PC-9 (cell line): ENCODE measurements at regions not wholly inside any gene's neighbourhood (a gene's known extent, or its start where the extent isn't known, plus 50 kb on each side); places are given as distances from the start of the nearest gene placed in this dataset.

ENCODE experiments used
- BruUV-seq: library from RNA; stranded (reverse); fragments of 400-500 nt; replicated peaks from 2 replicates; lab custom pipeline; 2021; lab: Mats Ljungman, UMichigan
- CTCF ChIA-PET: fragments of 300-600 bp; sonication (Branson Sonifier 250); formaldehyde crosslinking; loops from one replicate; lab custom pipeline; 2022; ENCODE audit warnings: antibody characterized with exemption; lab: Charles Lee
- POLR2A ChIA-PET: fragments of 300-600 bp; sonication (Branson Sonifier 250); formaldehyde crosslinking; loops from one replicate; lab custom pipeline; 2022; ENCODE audit warnings: antibody characterized with exemption; ENCODE audit not compliant: unreplicated experiment; lab: Charles Lee
- DNase-seq, 2 experiments: peaks; one replicate each; pipeline versions ENCODE4 v3.0.0 to v3.0.0-alpha.2; 2015 to 2022; ENCODE audit warnings: mixed read lengths in 1 of 2
- H2AFZ ChIP-seq: fragments of 200-600 bp; sonication (generic); 2 replicates; pipeline ENCODE4 v1.8.1; 2017; ENCODE audit warnings: antibody characterized with exemption
- H3F3A ChIP-seq: fragments of 200-600 bp; sonication (generic); 2 replicates; pipeline ENCODE4 v1.8.1; 2017; ENCODE audit warnings: antibody characterized with exemption, mild to moderate bottlenecking, low read depth; ENCODE audit not compliant: insufficient read depth
- H3K27ac ChIP-seq: fragments of 200-600 bp; sonication (generic); 2 replicates; pipeline ENCODE4 v1.6.1; 2016; ENCODE audit warnings: mixed run types
- H3K27me3 ChIP-seq: fragments of 200-600 bp; sonication (generic); 2 replicates; pipeline ENCODE4 v1.6.1; 2016; ENCODE audit warnings: low read depth, mixed run types; ENCODE audit not compliant: insufficient read depth
- H3K36me3 ChIP-seq: fragments of 200-600 bp; sonication (generic); 2 replicates; pipeline ENCODE4 v1.6.1; 2016; ENCODE audit warnings: low read depth, mixed run types
- H3K4me1 ChIP-seq: fragments of 200-600 bp; sonication (generic); replicated peaks from 2 replicates; pipeline ENCODE4 v1.6.1; 2016; ENCODE audit warnings: mixed run types; ENCODE audit not compliant: insufficient read depth
- H3K4me2 ChIP-seq: fragments of 200-600 bp; sonication (generic); 2 replicates; pipeline ENCODE4 v1.6.1; 2017; ENCODE audit warnings: mixed run types
- H3K4me3 ChIP-seq: fragments of 200-600 bp; sonication (generic); 2 replicates; pipeline ENCODE4 v1.6.1; 2016; ENCODE audit warnings: mixed run types
- H3K79me2 ChIP-seq: fragments of 200-600 bp; sonication (generic); 2 replicates; pipeline ENCODE4 v1.6.1; 2017; ENCODE audit warnings: low read depth, mixed run types
- H3K9me2 ChIP-seq: fragments of 200-600 bp; sonication (generic); 2 replicates; pipeline ENCODE4 v1.8.1; 2017; ENCODE audit warnings: mild to moderate bottlenecking; ENCODE audit not compliant: insufficient read depth
- H3K9me3 ChIP-seq: fragments of 200-600 bp; sonication (generic); 2 replicates; pipeline ENCODE4 v1.8.1; 2016; ENCODE audit warnings: low read depth; ENCODE audit not compliant: insufficient read depth
- H4K20me1 ChIP-seq: fragments of 200-600 bp; sonication (generic); 2 replicates; pipeline ENCODE4 v1.8.1; 2017; ENCODE audit not compliant: insufficient read depth
- EZH2 ChIP-seq: fragments of 200-600 bp; sonication (generic); IDR thresholded peaks from 2 replicates; pipeline ENCODE4 v1.8.0; 2017; ENCODE audit warnings: antibody characterized with exemption, low read depth
- intact Hi-C: fragments of 100-400 bp; cut with micrococcal nuclease; formaldehyde crosslinking; loops from one replicate; pipeline ENCODE4 v1.10.0; 2022; ENCODE audit not compliant: unreplicated experiment
- TF ChIP-seq, protein P1 (sequence below): fragments of 200-600 bp; sonication (generic); conservative IDR thresholded peaks from 2 replicates; pipeline ENCODE4 v1.6.1; 2017; ENCODE audit warnings: mixed run types, antibody characterized with exemption, mild to moderate bottlenecking, moderate library complexity

DNA sequence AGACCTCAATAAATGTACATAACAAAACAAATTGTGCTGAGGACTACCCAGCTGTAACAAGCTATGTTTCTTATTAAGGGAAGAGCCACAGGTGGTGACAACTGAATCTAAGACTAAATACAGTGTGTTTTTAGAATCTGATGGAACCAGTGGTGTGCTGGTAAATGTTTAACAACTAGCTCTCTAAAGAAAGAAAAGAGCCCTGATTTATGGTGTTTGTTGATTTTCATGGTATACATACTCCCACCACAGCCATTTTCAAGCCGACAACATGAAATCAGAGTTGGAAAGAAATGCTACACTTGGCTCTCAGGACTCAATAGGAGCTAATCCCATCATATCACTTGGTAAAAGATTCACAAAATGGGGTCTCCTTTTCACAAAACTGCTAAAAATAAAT is 89.8 kb upstream of the FNDC3B start:
- Histone ChIP-seq H3K27ac (no peak overlapping the region), H3F3A (peaks cover 33% of the 10 kb centered on the region), H3K27me3 (no peaks in the 10 kb centered on the region), H3K4me1 (peaks cover 57% of the 10 kb centered on the region), H3K79me2 (no peaks in the 10 kb centered on the region), H2AFZ (no peak overlapping the region), H3K9me2 (no peaks in the 10 kb centered on the region), H3K4me2 (no peak overlapping the region), H4K20me1 (no peaks in the 10 kb centered on the region), H3K9me3 (peaks cover 15% of the 10 kb centered on the region), H3K36me3 (no peaks in the 10 kb centered on the region), H3K4me3 (no peak overlapping the region)
- intact Hi-C loops = no loop called here
- BruUV-seq = no TSS peak
- no peak for TF ChIP-seq EZH2
- TF ChIP-seq, protein P1, sequence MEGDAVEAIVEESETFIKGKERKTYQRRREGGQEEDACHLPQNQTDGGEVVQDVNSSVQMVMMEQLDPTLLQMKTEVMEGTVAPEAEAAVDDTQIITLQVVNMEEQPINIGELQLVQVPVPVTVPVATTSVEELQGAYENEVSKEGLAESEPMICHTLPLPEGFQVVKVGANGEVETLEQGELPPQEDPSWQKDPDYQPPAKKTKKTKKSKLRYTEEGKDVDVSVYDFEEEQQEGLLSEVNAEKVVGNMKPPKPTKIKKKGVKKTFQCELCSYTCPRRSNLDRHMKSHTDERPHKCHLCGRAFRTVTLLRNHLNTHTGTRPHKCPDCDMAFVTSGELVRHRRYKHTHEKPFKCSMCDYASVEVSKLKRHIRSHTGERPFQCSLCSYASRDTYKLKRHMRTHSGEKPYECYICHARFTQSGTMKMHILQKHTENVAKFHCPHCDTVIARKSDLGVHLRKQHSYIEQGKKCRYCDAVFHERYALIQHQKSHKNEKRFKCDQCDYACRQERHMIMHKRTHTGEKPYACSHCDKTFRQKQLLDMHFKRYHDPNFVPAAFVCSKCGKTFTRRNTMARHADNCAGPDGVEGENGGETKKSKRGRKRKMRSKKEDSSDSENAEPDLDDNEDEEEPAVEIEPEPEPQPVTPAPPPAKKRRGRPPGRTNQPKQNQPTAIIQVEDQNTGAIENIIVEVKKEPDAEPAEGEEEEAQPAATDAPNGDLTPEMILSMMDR = no peak
- no peak for DNase-seq
- CTCF ChIA-PET = interaction anchor here (0.7 kb wide), 1 partner anchor 114 kb away, joined by 9 read pairs; no protein-coding TSS in a partner anchor
- POLR2A ChIA-PET = no interaction called here

DNA sequence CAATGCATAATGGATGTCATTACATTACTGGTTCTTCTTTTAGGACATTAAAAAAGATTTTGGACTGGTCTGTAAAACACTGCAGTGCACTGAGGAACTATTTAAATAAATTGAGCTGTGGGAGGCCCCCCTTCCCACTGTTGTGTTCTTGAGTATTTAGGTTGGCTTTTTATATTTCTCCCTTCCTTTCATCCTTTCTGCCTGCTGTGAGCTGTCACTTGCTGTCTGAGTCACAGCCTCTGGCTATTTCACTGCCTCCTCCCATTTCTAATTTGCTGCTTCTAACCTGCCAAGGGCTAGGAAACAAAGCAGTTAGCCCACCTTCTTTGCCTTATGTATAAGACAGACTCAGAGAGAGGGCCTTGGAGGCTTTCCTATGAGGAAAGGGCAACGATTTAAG is 89.0 kb upstream of the FNDC3B start:
- peaks cover 56% of the 10 kb centered on the region for H3K4me1 ChIP-seq
- intact Hi-C loops = loop anchor here (5.0 kb wide), 2 partner anchors 78 to 192 kb away; no protein-coding TSS in a partner anchor
- POLR2A ChIA-PET = interaction anchor here (0.6 kb wide), 1 partner anchor 79 kb away, joined by 3 read pairs; no protein-coding TSS in a partner anchor

GRCh38 chr3:171951597-171951996 is 87.8 kb upstream of the FNDC3B start:
- TF ChIP-seq EZH2 = no peak
- H3K4me3 ChIP-seq = no peak overlapping the region
- no peaks in the 10 kb centered on the region for H3K9me2 ChIP-seq
- H3K4me1 ChIP-seq = peaks cover 55% of the 10 kb centered on the region
- no peak overlapping the region for H2AFZ ChIP-seq
- intact Hi-C loops = loop anchor here (5.0 kb wide), 2 partner anchors 79 to 191 kb away; no protein-coding TSS in a partner anchor
- ChIA-PET POLR2A (interaction anchor here (0.6 kb wide), 1 partner anchor 90 kb away, joined by 6 read pairs; no protein-coding TSS in a partner anchor), CTCF (no interaction called here)
- H3K9me3 ChIP-seq = peaks cover 15% of the 10 kb centered on the region
- no peak overlapping the region for H3K4me2 ChIP-seq
- H3K27me3 ChIP-seq = no peaks in the 10 kb centered on the region
- no TSS peak for BruUV-seq
- H3K79me2 ChIP-seq = no peaks in the 10 kb centered on the region
- H3F3A ChIP-seq = peaks cover 25% of the 10 kb centered on the region; the same call in 1 of the 2 replicates
- no peaks in the 10 kb centered on the region for H4K20me1 ChIP-seq
- no peak overlapping the region for H3K27ac ChIP-seq
- DNase-seq = peak in 1 of 2 experiments; percentile 76
- H3K36me3 ChIP-seq = no peaks in the 10 kb centered on the region

More for the DNA sequence above, 89.0 kb upstream of the FNDC3B start:
- Histone ChIP-seq H3K36me3 (no peaks in the 10 kb centered on the region), H3K27ac (peak overlapping the region; percentile 19), H3K4me3 (no peak overlapping the region), H4K20me1 (no peaks in the 10 kb centered on the region), H3K79me2 (no peaks in the 10 kb centered on the region), H3K9me2 (no peaks in the 10 kb centered on the region), H2AFZ (no peak overlapping the region), H3K27me3 (no peaks in the 10 kb centered on the region), H3F3A (peaks cover 25% of the 10 kb centered on the region; the same call in 1 of the 2 replicates), H3K4me2 (peak overlapping the region; percentile 34), H3K9me3 (peaks cover 15% of the 10 kb centered on the region)
- TF ChIP-seq, protein P1 = no peak
- TF ChIP-seq EZH2 = no peak
- peak; percentile 21 to 65 for DNase-seq
- CTCF ChIA-PET = no interaction called here
- BruUV-seq = no TSS peak
